Peyer's patch (tissue), 4 donors: ENCODE measurements at regions not wholly inside any gene's neighbourhood (a gene's known extent, or its start where the extent isn't known, plus 50 kb on each side); places are given as distances from the start of the nearest gene placed in this dataset.

Experiments
- DNase-seq, 3 donors: peaks; one replicate each; pipeline ENCODE4 v3.0.0-alpha.2; 2017 to 2019
- H3K27ac ChIP-seq, 4 donors: fragments of 200-600 bp; sonication (generic); one replicate each; pipeline ENCODE4 v1.5.1; 2016 to 2019
- H3K27me3 ChIP-seq, 2 donors: fragments of 200-600 bp; sonication (generic); one replicate each; pipeline ENCODE4 v1.5.1; 2019
- H3K36me3 ChIP-seq, 3 donors: fragments of 200-600 bp; sonication (generic); one replicate each; pipeline ENCODE4 v1.5.1; 2016 to 2019
- H3K4me1 ChIP-seq, 4 donors: fragments of 200-600 bp; sonication (generic); one replicate each; pipeline ENCODE4 v1.5.1; 2016 to 2019
- H3K4me3 ChIP-seq, 4 donors: fragments of 200-600 bp; sonication (generic); 1 replicate in 3 of 4; 2 replicates in 1 of 4; pipeline ENCODE4 v1.5.1; 2016 to 2019; ENCODE audit warnings: mild to moderate bottlenecking in 1 of 4
- H3K9me3 ChIP-seq, 4 donors: fragments of 200-600 bp; sonication (generic); one replicate each; pipeline ENCODE4 v1.5.1; 2016 to 2019; ENCODE audit warnings: mild to moderate bottlenecking in 1 of 4
- CTCF ChIP-seq, 6 experiments: fragments of 450-650 bp in 4 of 6; fragments of 200-600 bp in 2 of 6; sonication (generic) in 1 of 6; IDR thresholded peaks; one replicate each; pipeline ENCODE4 v1.5.1; 2017 to 2019; ENCODE audit warnings: antibody characterized with exemption in 6 of 6, mild to moderate bottlenecking in 3 of 6, moderate library complexity in 1 of 6
- POLR2A ChIP-seq, 2 donors: fragments of 450-650 bp; IDR thresholded peaks; one replicate each; pipeline ENCODE4 v1.5.1; 2017; ENCODE audit warnings: antibody characterized with exemption in 2 of 2, mild to moderate bottlenecking in 2 of 2, moderate library complexity in 2 of 2

GRCh38 chr2:181384923-181385322, 72.3 kb upstream of the ITGA4 start:
- no peaks in the 10 kb centered on the region for H3K9me3 ChIP-seq
- no peak for TF ChIP-seq CTCF (IDR thresholded peaks at IDR 0.05)
- no peak for TF ChIP-seq POLR2A (IDR thresholded peaks at IDR 0.05)
- H3K4me1 ChIP-seq = no peaks in the 10 kb centered on the region
- DNase-seq = no peak
- no peaks in the 10 kb centered on the region for H3K27me3 ChIP-seq
- no peaks in the 10 kb centered on the region for H3K36me3 ChIP-seq
- H3K4me3 ChIP-seq = no peak overlapping the region
- H3K27ac ChIP-seq = no peak overlapping the region

GRCh38 chr2:181389524-181389923, 67.7 kb upstream of the ITGA4 start:
- Histone ChIP-seq H3K27me3 (no peaks in the 10 kb centered on the region), H3K4me3 (no peak overlapping the region), H3K4me1 (no peaks in the 10 kb centered on the region), H3K27ac (no peak overlapping the region), H3K9me3 (no peaks in the 10 kb centered on the region), H3K36me3 (no peaks in the 10 kb centered on the region)
- TF ChIP-seq POLR2A (IDR thresholded peaks at IDR 0.05) (no peak), CTCF (IDR thresholded peaks at IDR 0.05) (no peak)
- no peak for DNase-seq

- no peak for DNase-seq
- Histone ChIP-seq H3K4me1 (no peaks in the 10 kb centered on the region), H3K27me3 (no peaks in the 10 kb centered on the region), H3K36me3 (no peaks in the 10 kb centered on the region), H3K4me3 (no peak overlapping the region), H3K27ac (peak overlapping the region in 1 of 4 donors; percentile 4), H3K9me3 (no peaks in the 10 kb centered on the region)
- no peak for TF ChIP-seq CTCF (IDR thresholded peaks at IDR 0.05)
- TF ChIP-seq POLR2A (IDR thresholded peaks at IDR 0.05) = no peak
Observed at GRCh38 chr2:181393472-181393871, 63.7 kb upstream of the ITGA4 start.

- Histone ChIP-seq H3K27ac (peak overlapping the region; percentile 6 to 29 (median 16)), H3K4me1 (no peaks in the 10 kb centered on the region), H3K27me3 (no peaks in the 10 kb centered on the region), H3K9me3 (no peaks in the 10 kb centered on the region), H3K36me3 (no peaks in the 10 kb centered on the region), H3K4me3 (no peak overlapping the region)
- no peak for TF ChIP-seq CTCF (IDR thresholded peaks at IDR 0.05)
- no peak for TF ChIP-seq POLR2A (IDR thresholded peaks at IDR 0.05)
- DNase-seq = no peak
Observed at GRCh38 chr2:181394741-181395437, 62.3 kb upstream of the ITGA4 start.

- no peak overlapping the region for H3K4me3 ChIP-seq
- no peak overlapping the region for H3K27ac ChIP-seq
- no peaks in the 10 kb centered on the region for H3K4me1 ChIP-seq
- no peaks in the 10 kb centered on the region for H3K36me3 ChIP-seq
- no peaks in the 10 kb centered on the region for H3K9me3 ChIP-seq
- no peaks in the 10 kb centered on the region for H3K27me3 ChIP-seq
- TF ChIP-seq CTCF (IDR thresholded peaks at IDR 0.05) = no peak
- DNase-seq = no peak
Observed at GRCh38 chr2:181395851-181396250, 61.3 kb upstream of the ITGA4 start.
